ENCODE measurements at regions not wholly inside any gene's neighbourhood (a gene's known extent, or its start where the extent isn't known, plus 50 kb on each side); places are given as distances from the start of the nearest gene placed in this dataset.

- DNase-seq = no peak
- ATAC-seq = no peak
- intact Hi-C loops (cut with micrococcal nuclease) = no loop called here
- Mint-ChIP-seq H3K9me3 (no peaks in the 10 kb centered on the region), H3K4me3 (no peak overlapping the region), H3K27ac (no peak overlapping the region), H3K27me3 (peaks cover 27% of the 10 kb centered on the region), H3K4me1 (ENCODE audit: low read depth) (no peaks in the 10 kb centered on the region), H3K36me3 (ENCODE audit: low read depth) (no peaks in the 10 kb centered on the region)
- CTCF ChIA-PET = no interaction called here
- POLR2A ChIA-PET = no interaction called here
- TF ChIP-seq, protein P1, sequence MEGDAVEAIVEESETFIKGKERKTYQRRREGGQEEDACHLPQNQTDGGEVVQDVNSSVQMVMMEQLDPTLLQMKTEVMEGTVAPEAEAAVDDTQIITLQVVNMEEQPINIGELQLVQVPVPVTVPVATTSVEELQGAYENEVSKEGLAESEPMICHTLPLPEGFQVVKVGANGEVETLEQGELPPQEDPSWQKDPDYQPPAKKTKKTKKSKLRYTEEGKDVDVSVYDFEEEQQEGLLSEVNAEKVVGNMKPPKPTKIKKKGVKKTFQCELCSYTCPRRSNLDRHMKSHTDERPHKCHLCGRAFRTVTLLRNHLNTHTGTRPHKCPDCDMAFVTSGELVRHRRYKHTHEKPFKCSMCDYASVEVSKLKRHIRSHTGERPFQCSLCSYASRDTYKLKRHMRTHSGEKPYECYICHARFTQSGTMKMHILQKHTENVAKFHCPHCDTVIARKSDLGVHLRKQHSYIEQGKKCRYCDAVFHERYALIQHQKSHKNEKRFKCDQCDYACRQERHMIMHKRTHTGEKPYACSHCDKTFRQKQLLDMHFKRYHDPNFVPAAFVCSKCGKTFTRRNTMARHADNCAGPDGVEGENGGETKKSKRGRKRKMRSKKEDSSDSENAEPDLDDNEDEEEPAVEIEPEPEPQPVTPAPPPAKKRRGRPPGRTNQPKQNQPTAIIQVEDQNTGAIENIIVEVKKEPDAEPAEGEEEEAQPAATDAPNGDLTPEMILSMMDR (IDR thresholded peaks at IDR 0.05) = no peak
Measured at GRCh38 chr6:7664003-7664402, 61.9 kb upstream of the BMP6 start.

DNA sequence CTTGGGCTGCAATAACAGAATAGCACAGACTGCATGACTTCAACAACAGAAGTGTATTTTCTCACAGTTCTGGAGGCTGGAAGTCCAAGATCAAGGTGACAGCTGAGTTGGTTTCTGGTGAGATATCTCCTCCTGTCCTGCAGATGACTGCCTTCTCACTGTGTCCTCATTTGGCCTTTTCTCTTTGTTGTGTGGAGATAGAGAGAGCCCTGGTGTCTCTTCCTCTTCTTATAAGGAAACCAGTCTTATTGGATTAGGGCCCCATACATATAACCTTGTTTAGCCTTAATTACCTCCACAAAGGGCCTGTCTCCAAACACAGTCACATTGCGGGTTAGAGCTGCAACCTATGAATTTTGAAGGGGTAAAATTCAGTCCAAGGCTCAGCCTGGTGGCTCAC, 57.0 kb upstream of the BMP6 start:
- ATAC-seq (no peak), DNase-seq (no peak)
- Mint-ChIP-seq H3K4me3 (no peak overlapping the region), H3K27ac (no peak overlapping the region), H3K9me3 (no peaks in the 10 kb centered on the region), H3K27me3 (peaks cover 5% of the 10 kb centered on the region), H3K4me1 (ENCODE audit: low read depth) (no peaks in the 10 kb centered on the region), H3K36me3 (ENCODE audit: low read depth) (no peaks in the 10 kb centered on the region)
- TF ChIP-seq, protein P1 (IDR thresholded peaks at IDR 0.05) = no peak
- POLR2A ChIA-PET = no interaction called here
- CTCF ChIA-PET = no interaction called here
- intact Hi-C loops (cut with micrococcal nuclease) = no loop called here

GRCh38 chr6:7669742-7670141, 56.2 kb upstream of the BMP6 start:
- ChIA-PET CTCF (no interaction called here), POLR2A (no interaction called here)
- no peak for DNase-seq
- Mint-ChIP-seq H3K27ac (no peak overlapping the region), H3K4me3 (no peak overlapping the region), H3K9me3 (no peaks in the 10 kb centered on the region), H3K36me3 (ENCODE audit: low read depth) (no peaks in the 10 kb centered on the region), H3K27me3 (peaks cover 5% of the 10 kb centered on the region), H3K4me1 (ENCODE audit: low read depth) (no peaks in the 10 kb centered on the region)
- no peak for ATAC-seq
- TF ChIP-seq, protein P1 (IDR thresholded peaks at IDR 0.05) = no peak
- intact Hi-C loops (cut with micrococcal nuclease) = no loop called here

DNA sequence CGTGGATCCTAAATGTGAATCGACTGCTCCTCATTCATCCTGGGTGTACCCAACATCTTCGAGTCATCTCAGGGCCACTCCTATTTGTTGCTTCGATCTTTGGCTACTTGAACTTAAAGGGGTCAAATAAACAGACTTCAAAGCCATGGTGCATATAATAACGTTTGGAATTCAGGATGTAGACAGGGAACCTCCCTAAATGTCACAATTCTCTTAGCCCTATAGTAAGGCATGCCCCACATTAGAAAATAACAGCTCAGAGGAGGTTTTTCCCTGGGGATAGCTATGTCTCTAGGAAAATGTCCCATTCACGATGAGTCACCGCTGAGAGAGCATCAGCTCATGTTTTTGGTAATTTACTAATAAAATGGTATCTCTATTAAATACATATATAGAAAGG, 54.8 kb upstream of the BMP6 start:
- ChIA-PET CTCF (interaction anchor here (0.6 to 1.4 kb wide), 2 partner anchors 8 to 52 kb away, joined by 4 read pairs; no protein-coding TSS in a partner anchor), POLR2A (no interaction called here)
- H3K4me1 Mint-ChIP-seq (ENCODE audit: low read depth) = no peaks in the 10 kb centered on the region
- no peaks in the 10 kb centered on the region for H3K9me3 Mint-ChIP-seq
- intact Hi-C loops (cut with micrococcal nuclease) = no loop called here
- no peak for ATAC-seq
- H3K36me3 Mint-ChIP-seq (ENCODE audit: low read depth) = no peaks in the 10 kb centered on the region
- H3K4me3 Mint-ChIP-seq = no peak overlapping the region
- TF ChIP-seq, protein P1 (IDR thresholded peaks at IDR 0.05) = no peak
- no peak for DNase-seq
- no peak overlapping the region for H3K27ac Mint-ChIP-seq
- peaks cover 4% of the 10 kb centered on the region for H3K27me3 Mint-ChIP-seq

- no peaks in the 10 kb centered on the region for H3K36me3 Mint-ChIP-seq (ENCODE audit: low read depth)
- TF ChIP-seq, protein P1 (IDR thresholded peaks at IDR 0.05) = no peak
- no peak overlapping the region for H3K27ac Mint-ChIP-seq
- no peak for ATAC-seq
- no peak for DNase-seq
- no peaks in the 10 kb centered on the region for H3K9me3 Mint-ChIP-seq
- ChIA-PET POLR2A (no interaction called here), CTCF (interaction anchor here (1.4 to 1.6 kb wide), 2 partner anchors 28 to 51 kb away, joined by 3 to 4 read pairs; no protein-coding TSS in a partner anchor)
- no peak overlapping the region for H3K4me3 Mint-ChIP-seq
- H3K4me1 Mint-ChIP-seq (ENCODE audit: low read depth) = no peaks in the 10 kb centered on the region
- H3K27me3 Mint-ChIP-seq = peaks cover 4% of the 10 kb centered on the region
- intact Hi-C loops (cut with micrococcal nuclease) = no loop called here
Measured at GRCh38 chr6:7671581-7671980, 54.3 kb upstream of the BMP6 start.

Measured in activated CD8-positive, alpha-beta T cell treated with anti-CD3 and anti-CD28 coated beads for 36 hours (primary cell).